ENCODE measurements at regions not wholly inside any gene's neighbourhood (a gene's known extent, or its start where the extent isn't known, plus 50 kb on each side); places are given as distances from the start of the nearest gene placed in this dataset.

GRCh38 chr16:85508388-85508787 is 104.7 kb upstream of the GSE1 start:
- no peaks in the 10 kb centered on the region for H3K27me3 ChIP-seq
- TF ChIP-seq CTCF (IDR thresholded peaks at IDR 0.05; ENCODE audit: low read depth, low read length) = no peak
- no peak overlapping the region for H3K4me3 ChIP-seq
- H3K9me3 ChIP-seq (ENCODE audit: low read depth) = no peaks in the 10 kb centered on the region
- no peak overlapping the region for H3K27ac ChIP-seq
- no peak for DNase-seq (ENCODE audit: low read depth in 1 of 2, low spot score in 1 of 2)
- no peaks in the 10 kb centered on the region for H3K36me3 ChIP-seq
- H3K4me1 ChIP-seq (ENCODE audit: low read depth) = peaks cover 10% of the 10 kb centered on the region

- Histone ChIP-seq H3K9me3 (ENCODE audit: low read depth) (no peaks in the 10 kb centered on the region), H3K36me3 (no peaks in the 10 kb centered on the region), H3K27me3 (no peaks in the 10 kb centered on the region), H3K4me1 (ENCODE audit: low read depth) (peaks cover 8% of the 10 kb centered on the region), H3K4me3 (no peak overlapping the region), H3K27ac (no peak overlapping the region)
- no peak for DNase-seq (ENCODE audit: low read depth in 1 of 2, low spot score in 1 of 2)
- TF ChIP-seq CTCF (IDR thresholded peaks at IDR 0.05; ENCODE audit: low read depth, low read length) = no peak
Observed at GRCh38 chr16:85508993-85509392, 104.1 kb upstream of the GSE1 start.

- no peak for TF ChIP-seq CTCF (IDR thresholded peaks at IDR 0.05; ENCODE audit: low read depth, low read length)
- H3K27ac ChIP-seq = no peak overlapping the region
- H3K4me3 ChIP-seq = no peak overlapping the region
- DNase-seq (ENCODE audit: low read depth in 1 of 2, low spot score in 1 of 2) = no peak
- peaks cover 18% of the 10 kb centered on the region for H3K4me1 ChIP-seq (ENCODE audit: low read depth)
- no peaks in the 10 kb centered on the region for H3K9me3 ChIP-seq (ENCODE audit: low read depth)
- no peaks in the 10 kb centered on the region for H3K36me3 ChIP-seq
- H3K27me3 ChIP-seq = no peaks in the 10 kb centered on the region
Observed at GRCh38 chr16:85510041-85510659, 103.0 kb upstream of the GSE1 start.

GRCh38 chr16:85511938-85512807 is 100.9 kb upstream of the GSE1 start:
- no peaks in the 10 kb centered on the region for H3K9me3 ChIP-seq (ENCODE audit: low read depth)
- no peak for TF ChIP-seq CTCF (IDR thresholded peaks at IDR 0.05; ENCODE audit: low read depth, low read length)
- DNase-seq (ENCODE audit: low read depth in 1 of 2, low spot score in 1 of 2) = no peak

GRCh38 chr16:85512808-85513115 is 100.4 kb upstream of the GSE1 start:
- DNase-seq (ENCODE audit: low read depth in 1 of 2, low spot score in 1 of 2) = no peak
- Histone ChIP-seq H3K27ac (no peak overlapping the region), H3K4me1 (ENCODE audit: low read depth) (peaks cover 31% of the 10 kb centered on the region), H3K27me3 (no peaks in the 10 kb centered on the region), H3K36me3 (no peaks in the 10 kb centered on the region), H3K4me3 (no peak overlapping the region), H3K9me3 (ENCODE audit: low read depth) (no peaks in the 10 kb centered on the region)
- TF ChIP-seq CTCF (IDR thresholded peaks at IDR 0.05; ENCODE audit: low read depth, low read length) = no peak

More at GRCh38 chr16:85511938-85512807, 100.9 kb upstream of the GSE1 start:
- H3K4me3 ChIP-seq = no peak overlapping the region
- H3K27me3 ChIP-seq = no peaks in the 10 kb centered on the region
- no peak overlapping the region for H3K27ac ChIP-seq
- H3K36me3 ChIP-seq = no peaks in the 10 kb centered on the region
- H3K4me1 ChIP-seq (ENCODE audit: low read depth) = peaks cover 31% of the 10 kb centered on the region
